HG02678 (cell line): ENCODE measurements at regions not wholly inside any gene's neighbourhood (a gene's known extent, or its start where the extent isn't known, plus 50 kb on each side); places are given as distances from the start of the nearest gene placed in this dataset.

Source experiments
- ATAC-seq: cut with Tn5 transposase; IDR thresholded peaks from one replicate; pipeline ENCODE4 v1.9.1; 2021; ENCODE audit warnings: mild to moderate bottlenecking, moderate library complexity; ENCODE audit not compliant: unreplicated experiment

DNA sequence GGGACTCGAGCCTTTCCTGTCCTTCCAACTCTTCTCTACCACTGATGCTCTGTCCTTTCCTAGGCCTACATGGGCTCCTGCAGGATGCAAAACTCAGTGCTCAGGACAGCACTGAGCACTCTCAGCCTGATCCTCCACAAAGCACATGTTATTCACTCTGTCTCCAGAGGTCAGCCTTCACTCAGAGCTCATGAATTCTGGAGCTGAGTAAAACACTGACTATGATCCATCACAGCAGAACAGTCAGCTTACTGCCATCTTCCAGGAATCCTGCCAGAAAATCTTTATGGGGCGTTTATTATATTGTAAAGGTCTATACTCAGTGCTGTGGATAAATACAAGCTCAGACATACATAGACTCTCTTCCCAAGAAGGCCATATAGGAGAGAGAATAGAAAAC, 121.5 kb upstream of the CPEB2 start:
- ATAC-seq, result no peak

DNA sequence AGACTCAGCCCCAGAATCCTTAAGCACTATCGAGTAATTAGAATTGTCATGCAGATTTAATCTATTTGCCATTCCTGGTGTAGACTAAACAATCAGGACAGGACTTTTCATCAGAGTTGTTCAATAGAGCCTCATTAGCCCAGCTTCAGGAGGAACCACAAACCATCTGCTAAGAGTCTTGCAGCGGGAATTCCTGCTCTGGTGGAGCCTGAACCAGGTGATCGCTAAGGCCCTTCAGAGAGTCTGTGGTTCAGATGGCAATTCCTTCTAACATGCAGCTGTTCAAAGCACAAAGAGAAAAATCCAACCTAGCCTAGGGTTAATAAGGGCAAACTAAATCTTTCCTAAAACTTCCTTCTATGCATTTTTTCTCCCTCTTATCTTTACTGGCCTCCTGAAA, 119.1 kb upstream of the CPEB2 start:
- no peak for ATAC-seq

DNA sequence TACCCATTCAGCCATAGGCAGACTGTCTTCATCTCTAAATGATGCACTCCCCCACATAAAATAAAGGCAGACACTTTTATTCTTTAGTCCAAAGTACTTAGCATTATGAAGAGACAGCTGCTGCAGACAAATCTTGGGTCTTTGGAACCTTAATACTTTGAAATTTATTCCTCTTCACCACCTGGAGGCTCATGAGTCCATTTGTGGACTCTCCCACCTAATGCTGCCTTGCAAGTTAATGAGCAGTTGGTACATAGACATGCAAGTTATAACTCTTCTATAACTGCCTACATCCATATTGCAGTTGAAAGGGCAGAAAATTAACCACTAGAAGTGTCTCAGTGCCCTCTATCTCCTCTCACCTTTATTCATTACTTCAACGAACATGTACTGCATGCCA, 118.6 kb upstream of the CPEB2 start:
- no peak for ATAC-seq

DNA sequence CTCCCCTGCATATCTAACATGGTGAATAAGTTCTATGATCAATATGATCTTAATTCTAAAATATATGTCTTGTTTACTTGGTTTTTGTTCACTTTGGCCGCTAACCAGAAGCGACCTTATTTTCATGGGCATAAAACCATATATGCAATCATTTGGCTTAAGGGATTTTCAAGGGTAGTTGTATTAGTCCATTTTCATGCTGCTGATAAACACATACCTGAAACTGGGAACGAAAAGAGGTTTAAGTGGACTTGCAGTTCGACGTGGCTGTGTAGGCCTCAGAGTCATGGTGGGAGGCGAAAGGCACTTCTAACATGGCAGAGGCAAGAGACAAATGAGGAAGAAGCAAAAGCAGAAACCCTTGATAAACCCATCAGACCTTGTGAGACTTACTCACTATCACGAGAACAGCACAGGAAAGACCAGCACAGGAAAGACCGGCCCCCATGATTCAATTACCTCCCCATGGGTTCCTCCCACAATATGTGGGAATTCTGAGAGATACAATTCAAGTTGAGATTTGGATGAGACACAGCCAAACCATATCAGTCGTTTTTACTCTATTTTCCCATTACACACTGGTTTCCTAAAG, 114.3 kb upstream of the CPEB2 start:
- ATAC-seq, result no peak

DNA sequence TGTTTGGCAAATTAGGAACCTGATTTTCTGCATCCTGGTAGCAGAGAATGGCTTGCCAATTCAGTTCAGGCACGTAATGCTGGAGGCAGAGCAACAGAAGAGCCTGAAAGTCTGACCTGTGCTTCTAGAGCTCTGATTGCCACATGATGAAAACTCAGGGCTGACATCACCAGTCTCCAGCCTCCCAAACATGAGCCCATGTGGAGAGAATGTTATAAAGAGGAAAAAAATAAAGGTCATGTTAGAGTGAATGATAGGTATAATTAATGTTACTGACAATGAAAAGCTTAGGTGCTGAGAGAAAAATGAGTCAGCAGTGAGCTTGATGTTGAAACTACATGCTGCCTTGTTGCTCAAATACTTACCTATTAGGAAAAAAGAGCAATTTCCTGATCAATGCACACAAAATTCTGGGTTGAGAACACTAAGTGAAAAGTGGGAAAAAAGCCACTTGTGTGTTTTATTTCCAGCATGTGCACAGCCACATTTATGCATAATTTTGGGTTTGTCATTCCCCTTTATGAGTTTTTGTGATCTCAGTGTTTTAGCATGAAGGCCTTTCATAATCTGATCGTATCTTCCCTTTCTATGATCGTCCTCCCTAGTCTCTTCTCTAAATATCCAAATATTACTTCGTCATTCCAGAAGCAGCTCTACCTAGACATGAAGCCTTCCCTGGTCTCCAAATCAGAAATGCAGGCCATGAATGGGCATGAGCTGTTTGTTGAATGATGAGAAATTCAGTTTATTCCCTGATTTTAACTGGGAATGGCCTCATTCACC, 113.3 kb upstream of the CPEB2 start:
- no peak for ATAC-seq

DNA sequence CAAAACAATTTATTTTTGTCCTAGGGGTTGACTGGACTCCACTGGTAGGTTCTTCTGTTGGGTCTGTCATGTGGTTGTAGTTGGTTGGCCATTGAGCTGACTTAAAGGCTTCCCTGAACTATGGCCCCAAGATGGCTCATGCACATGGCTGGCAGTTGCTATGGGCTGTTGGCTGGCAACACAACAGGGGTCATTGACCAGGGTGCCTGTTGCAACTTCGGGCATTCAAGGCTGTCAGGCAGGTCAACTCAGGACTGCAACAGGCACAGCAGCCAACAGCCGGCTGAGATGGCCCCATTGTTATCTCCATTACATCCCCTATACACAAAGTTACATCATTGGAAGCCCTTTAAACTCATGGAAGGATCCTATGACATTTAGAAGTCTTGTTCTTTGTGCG, 109.7 kb upstream of the CPEB2 start:
- ATAC-seq, result no peak

DNA sequence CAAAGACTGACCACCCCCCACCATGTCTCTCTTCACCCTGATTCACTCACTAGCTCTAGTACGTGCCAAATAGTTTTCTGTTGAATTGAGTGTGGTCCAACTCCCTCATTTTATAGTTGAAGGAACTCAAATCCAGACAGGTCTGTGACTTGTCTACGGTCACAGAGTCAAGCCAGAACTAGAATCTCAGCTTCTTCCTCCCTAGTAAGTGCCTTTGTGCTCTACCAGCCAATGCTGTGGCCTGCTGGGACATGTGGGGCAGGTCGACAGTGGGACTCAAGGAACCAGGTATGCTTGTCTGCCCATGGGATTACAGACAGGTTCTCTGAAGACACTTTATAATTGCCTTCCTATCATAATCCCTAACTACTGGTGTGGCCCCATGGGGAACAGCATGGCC, 108.6 kb upstream of the CPEB2 start:
- no peak for ATAC-seq

DNA sequence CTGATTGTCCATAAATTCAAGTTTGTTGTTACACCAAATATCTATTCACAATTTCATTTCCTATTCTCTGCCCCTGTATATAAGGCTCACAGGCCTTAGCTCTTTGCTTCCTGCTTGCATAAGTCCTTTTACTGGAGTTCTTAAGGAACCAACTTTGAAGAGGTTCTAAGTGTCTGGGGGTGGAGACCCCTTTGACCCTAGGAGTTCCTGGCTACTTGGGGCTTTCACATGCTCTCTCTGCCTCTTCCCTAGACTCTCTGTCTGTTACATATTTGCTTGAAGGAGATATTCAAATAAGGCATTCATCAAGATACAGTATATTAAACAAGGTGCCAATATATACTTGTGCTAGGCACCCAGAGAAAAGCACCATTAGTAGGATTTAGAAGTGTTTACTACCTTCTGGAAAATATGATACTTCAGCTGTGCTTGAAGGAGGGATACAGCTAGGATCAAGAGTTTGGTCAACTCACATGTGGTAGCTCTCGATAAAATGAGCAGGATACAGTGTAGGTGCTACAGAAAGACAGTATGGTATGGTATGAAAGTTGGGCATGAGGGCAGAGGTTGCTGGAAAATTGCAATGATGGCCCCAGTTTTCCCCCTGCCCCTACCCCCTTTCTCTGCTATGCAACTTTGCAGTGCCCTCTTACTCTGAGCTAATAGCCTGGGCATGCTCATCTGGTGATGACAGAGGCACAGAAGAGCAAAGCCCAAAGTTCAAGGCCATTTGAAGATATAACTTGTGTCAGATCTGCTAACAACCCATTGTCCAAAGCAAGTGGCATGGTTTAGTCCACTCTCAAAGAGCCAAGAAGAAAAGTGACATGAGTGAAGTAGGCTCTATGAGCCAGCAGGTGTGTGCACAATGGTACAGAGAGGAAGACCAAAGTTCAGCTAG, 107.6 kb upstream of the CPEB2 start:
- no peak for ATAC-seq

DNA sequence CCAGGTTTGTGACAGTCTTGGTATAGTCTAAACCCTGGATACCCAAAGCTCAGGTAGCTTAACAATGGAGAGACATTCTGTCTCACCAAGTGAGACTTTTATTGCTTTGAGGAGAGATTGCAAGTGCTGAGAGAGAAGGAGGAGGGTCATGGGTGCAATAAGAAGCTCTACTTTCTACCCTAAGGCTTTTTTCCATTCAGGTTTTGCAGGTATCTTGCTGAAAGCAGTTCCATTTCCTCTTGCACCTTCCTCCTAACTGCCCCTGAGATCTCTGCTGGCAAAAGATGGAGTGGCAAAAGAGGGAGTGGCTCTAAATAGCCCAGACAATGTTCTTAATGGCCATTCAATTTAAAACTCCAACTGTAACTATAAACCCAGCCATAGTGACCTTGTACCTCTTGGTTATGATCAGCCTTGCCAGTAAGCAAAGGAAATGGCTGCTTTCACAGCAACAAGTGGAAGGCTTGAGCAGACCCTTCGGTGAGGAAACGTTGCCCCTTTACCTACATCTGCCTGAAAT, 105.6 kb upstream of the CPEB2 start:
- ATAC-seq, result no peak

DNA sequence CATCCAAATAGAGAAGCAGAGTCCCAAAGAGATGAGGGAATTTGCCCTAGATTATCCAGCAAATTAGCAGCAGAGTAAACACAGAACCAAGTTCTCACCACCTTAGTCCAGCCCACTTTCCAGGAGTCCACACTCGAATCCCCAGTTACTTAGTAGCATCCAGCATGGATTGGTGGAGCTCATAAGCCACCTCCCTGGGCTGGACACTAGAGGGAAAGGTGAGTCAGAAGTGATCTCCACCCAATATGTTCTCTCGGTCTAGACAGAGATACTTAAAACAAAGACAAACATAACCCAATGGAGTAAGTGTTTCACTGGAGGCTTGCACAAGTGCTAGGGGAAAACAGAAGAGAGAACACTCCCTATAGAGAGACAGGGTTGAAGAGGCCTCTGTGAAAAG, 105.1 kb upstream of the CPEB2 start:
- ATAC-seq, result no peak

DNA sequence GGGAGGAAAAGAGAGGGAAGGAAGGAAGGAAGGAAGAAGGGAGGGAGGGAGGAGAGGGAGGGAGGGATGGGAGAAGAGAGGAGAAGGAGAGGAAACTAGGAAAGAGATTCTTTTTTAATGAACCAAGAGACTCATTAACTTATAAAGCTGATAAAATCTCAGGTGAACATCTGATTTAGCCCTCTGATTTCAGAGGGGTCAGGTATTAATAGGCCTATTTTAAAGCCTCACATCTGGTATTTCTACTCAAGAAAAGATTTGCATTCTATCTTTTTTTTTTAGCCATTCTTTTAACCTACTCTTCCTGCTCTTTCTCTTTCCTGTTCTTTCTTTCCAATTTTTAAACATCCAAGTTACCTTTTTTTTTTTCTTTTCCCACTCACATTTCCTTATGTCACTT, 103.3 kb upstream of the CPEB2 start:
- no peak for ATAC-seq

DNA sequence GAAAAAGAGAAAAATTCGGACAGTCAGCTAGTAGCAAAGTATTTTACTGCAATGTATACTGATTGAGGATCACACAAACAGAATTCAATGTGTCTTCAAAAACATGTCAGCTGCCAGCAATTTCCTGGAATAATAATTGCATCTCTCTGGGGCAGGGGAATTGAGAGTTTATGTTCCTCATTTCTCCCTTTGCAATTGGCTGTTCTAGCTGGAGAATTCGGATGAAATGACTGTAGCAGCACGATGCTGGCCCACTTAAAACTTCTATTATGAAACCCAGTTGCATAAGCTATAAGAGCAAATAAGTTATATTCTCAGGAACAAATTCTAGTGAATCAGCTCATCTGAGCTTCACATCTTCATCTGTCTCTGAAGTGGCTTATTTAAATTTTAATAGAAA, 99.9 kb upstream of the CPEB2 start:
- no peak for ATAC-seq

DNA sequence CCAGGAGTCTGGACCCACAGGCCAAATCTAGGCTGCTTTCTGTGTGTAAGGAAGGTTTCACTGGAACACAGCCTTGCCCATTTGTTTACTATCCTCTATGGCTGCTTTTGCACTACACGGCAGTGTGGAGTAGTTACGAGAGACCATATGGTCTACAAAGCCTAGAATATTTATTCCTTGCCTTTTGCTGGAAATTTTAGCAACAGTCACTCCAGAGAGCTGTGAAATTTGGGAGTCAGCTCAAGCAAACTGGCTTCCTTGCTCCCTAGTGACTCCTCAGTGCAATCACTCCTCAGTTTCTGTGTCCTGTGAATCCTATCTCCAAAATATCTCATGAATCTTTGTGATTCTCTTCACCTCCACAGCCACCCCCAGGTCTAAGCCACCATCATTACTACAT, 99.0 kb upstream of the CPEB2 start:
- ATAC-seq, result no peak

DNA sequence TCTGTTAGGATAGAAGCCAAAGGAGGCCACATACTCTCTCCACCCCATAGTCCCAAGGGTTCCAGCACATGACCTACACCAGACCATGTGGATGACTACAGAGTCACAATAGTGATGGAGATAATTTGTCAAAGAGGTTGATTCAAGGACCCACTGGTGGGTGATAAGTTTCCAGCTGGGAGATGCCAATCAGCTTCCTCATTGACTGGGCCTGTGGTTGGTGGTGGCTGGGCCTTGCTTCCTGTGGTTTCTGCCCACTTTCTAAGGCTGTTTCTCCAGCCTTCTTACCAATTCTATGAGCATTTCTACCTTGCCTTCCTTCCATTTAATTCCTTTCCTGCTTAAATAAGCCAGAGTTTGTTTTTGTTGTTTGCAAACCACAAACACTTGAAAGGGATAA, 95.5 kb upstream of the CPEB2 start:
- ATAC-seq, result no peak

DNA sequence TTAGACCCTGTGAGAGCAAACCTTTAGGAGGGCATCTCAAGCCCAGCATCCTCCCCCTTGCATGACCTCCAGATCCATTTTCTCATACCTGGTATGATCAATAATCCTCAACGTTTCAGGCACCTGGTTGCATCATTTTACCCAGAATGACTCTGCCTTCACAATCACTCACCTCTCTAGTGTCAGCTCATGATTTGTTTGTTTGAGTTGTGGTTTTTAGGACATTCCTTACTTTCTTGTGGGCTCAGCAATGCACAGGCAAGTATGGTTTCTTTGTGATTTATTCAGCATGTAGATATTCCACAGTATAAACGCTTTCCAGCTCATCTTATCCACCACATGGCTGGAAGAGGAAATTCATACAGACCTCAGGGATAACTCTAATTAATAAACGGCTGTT, 93.6 kb upstream of the CPEB2 start:
- no peak for ATAC-seq

DNA sequence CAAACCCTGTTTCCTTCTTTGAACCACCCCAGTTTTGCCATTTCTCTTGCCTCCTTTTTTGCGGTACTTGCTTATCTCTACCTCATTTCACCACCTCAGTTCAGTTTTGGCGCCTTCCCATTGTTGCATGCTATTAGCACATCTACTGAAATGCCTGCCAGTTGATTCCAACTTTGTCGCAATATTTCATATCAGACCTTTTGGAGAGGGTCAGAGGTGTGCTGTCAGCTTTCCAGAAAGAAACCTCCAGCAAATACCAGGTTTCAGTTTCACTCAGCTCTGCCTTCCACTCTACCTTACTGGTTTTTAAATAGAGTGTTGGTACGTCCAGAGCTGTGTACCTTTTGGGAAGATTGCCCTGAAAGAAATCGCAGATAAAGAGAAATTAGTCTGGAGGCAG, 91.9 kb upstream of the CPEB2 start:
- no peak for ATAC-seq

DNA sequence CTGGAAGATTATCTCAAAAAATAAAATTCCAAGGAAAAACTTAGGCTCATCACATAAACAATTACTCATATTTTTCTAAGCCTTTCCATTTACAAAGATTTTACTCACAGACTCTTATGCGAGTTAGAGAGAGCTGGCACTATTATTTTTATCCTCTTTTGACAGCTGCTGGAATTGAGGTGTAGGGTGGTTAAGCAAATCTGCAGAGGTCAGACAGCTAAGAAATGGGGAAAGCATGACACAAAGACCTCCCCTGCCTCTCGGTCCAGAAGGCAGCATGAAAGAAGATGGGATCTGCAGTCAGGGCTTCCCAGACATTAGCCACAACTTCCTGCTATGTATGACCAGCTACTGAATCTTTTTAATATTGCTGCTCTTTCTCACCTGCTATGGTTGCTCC, 89.9 kb upstream of the CPEB2 start:
- ATAC-seq, result no peak

DNA sequence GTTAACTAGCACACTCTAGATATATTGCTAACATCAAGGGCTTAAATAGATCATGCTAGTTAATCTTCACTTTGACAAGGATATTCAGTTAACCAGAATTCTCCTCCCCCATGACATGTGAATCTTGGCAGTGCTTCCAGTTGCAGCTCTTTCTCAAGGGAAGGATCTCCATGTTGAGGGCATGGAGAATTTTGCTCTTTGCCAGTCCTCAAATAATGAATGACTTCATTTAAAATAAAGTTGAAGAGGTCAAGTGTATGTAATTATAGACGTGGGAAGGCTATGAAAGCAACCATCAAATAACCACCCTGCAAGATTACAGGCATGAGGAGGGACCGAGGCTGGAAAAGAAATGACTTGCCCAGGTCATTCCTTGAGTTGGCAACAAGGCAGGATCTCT, 87.3 kb upstream of the CPEB2 start:
- ATAC-seq, result no peak

DNA sequence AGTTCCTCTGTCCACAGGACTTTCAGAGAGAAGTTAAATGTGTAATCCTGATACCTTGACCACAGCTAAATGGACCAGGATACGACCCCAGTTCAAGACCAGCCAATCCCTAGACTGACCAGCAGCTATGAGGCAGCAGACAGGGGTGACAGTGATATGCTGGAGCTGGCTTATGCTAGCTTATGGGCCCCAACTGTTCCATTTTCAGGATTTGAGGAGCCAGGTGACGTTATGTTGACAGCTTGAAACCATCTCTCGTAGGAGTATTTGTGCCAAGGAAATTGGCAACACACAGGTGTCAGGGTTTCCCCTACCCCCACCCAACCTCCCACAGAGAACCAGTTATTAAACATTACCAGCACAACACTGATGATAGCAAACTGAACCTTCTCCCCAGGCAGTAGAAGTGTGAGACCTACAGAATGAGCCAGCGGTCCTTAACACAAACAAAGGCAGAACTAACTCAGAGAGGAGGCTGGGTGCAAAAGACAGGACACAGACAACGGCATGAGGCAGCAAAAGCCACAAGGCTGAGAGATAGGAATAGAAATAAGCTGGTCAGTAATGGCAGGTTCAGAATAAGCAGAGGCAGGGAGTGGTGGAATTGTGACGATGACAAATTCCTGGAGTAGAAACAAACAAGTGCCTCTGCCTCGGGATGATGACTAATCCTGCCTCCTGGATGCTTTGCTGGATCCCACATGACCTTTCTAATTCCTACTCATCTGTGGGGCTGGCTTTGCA, 85.6 kb upstream of the CPEB2 start:
- peak; percentile 66 for ATAC-seq

DNA sequence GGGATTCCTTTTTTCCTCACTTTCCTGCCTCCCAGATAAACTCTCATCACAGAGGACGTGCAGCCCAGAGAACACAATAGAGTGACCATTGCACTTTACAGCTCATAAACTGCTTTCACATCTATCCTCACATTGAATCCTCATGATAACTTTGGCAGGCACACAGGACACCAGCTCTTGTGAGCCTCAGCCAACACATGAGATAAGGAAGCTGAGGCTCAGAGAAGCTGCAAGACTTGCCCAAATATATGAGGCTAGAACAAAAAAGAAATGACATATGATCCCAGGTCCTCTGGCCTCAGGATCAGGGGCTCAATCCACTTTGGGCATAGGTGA, 85.0 kb upstream of the CPEB2 start:
- no peak for ATAC-seq

DNA sequence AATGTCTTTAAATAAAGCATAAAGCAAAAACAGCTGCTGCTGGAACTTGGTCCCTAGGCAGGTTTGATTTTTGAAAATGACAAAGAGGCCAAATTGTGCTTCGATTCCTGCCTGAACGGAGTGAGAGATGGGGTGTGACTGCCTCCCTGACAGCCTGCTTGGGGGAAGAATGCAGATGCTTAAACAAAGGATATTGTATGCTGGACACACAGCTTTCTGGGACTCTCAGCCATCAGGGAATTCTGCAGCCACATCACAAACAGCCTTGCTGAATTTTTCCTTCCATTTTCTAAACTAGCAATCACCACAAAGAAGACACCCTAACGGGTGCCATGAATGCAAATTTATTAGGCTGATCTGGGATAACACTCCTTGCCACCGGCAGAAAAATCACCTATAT, 83.9 kb upstream of the CPEB2 start:
- ATAC-seq, result no peak
